ENCODE measurements at regions not wholly inside any gene's neighbourhood (a gene's known extent, or its start where the extent isn't known, plus 50 kb on each side); places are given as distances from the start of the nearest gene placed in this dataset.

DNA sequence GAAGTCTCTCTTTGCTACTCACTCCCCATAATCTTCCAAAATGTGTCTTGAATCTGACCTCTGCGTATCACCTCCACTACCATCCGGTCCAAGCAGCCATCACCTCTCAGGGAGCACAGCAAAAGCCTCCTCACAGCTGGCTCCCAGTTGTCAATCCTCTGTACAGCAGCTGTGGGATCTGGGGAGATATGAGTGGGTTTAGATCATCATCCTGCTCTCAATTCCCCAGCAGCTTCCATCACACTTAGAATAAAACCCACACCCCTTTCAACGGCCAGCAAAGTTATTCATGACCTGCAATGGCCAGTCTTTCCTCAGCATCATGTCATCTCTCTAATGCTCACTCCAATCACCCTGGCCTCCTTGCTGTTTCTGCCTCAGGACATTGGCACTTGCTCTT is 261.6 kb downstream of the PAX3 start:
- H3K4me3 Mint-ChIP-seq: no peak overlapping the region
- Histone ChIP-seq H3K36me3 (replicated peaks in 1 of 2; ENCODE audit: control insufficient read depth in 1 of 2, insufficient read depth in 2 of 2, low read length in 2 of 2) (no peaks in the 10 kb centered on the region), H3K79me2 (ENCODE audit: insufficient read depth, low read length) (no peaks in the 10 kb centered on the region), H3K27ac (ENCODE audit: low read depth in 1 of 2, low read length in 2 of 2) (no peak overlapping the region), H3K9me3 (replicated peaks in 1 of 2; ENCODE audit: control insufficient read depth in 1 of 2, insufficient read depth in 1 of 2, low read length in 2 of 2) (no peaks in the 10 kb centered on the region), H3K4me2 (replicated peaks; ENCODE audit: extremely low read depth, low read length, poor library complexity, severe bottlenecking) (no peak overlapping the region), H3K4me1 (ENCODE audit: control insufficient read depth in 1 of 2, insufficient read depth in 2 of 2, low read length in 2 of 2) (no peaks in the 10 kb centered on the region), H3K4me3 (replicated peaks in 1 of 3; ENCODE audit: low read depth in 2 of 3, low read length in 3 of 3) (no peak overlapping the region), H3K27me3 (ENCODE audit: control insufficient read depth in 2 of 2, insufficient read depth in 2 of 2, low read length in 2 of 2) (no peaks in the 10 kb centered on the region), H2AFZ (ENCODE audit: insufficient read depth, low read depth, low read length, poor library complexity, severe bottlenecking) (no peak overlapping the region), H4K20me1 (ENCODE audit: insufficient read depth, low read length) (no peaks in the 10 kb centered on the region), H3K9ac (ENCODE audit: insufficient read depth, low read length, poor library complexity, severe bottlenecking) (no peak overlapping the region)
- peaks cover 2 to 4% (median 3%) of the 10 kb centered on the region in 3 donors for H3K27me3 Mint-ChIP-seq (ENCODE audit: low read depth in 3 of 3)
- H3K36me3 Mint-ChIP-seq: no peaks in the 10 kb centered on the region
- no peak for DNase-seq
- no peak overlapping the region for H3K27ac Mint-ChIP-seq
- 87% methylated on average over 1 of the region's 3 CpGs for WGBS (ENCODE audit: insufficient coverage)
- no peak for TF ChIP-seq CTCF (IDR thresholded peaks at IDR 0.05)
- no peaks in the 10 kb centered on the region for H3K9me3 Mint-ChIP-seq
- H3K4me1 Mint-ChIP-seq: no peaks in the 10 kb centered on the region
- intact Hi-C loops (cut with micrococcal nuclease): no loop called here

DNA sequence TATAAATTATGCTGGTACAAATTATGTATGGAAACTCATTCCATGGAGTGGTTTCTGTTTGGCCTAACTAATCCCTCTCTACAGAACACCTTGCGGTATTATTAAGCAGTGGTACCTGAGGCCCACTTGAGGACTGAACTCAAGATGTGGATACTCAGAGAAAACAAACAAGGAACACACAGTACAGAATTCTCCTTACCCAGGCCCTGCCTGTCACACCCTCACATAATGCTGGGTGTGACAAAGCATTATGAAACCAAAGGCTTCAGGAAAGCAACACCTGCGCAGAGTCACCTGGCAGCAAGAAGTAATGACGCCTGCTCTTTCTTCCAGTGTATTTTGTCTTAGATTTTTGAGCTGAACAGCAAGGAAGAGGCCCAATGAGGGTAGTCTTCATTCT is 264.7 kb downstream of the PAX3 start:
- H2AFZ ChIP-seq (ENCODE audit: insufficient read depth, low read depth, low read length, poor library complexity, severe bottlenecking): no peak overlapping the region
- H4K20me1 ChIP-seq (ENCODE audit: insufficient read depth, low read length): no peaks in the 10 kb centered on the region
- no CpG with 5 or more reads among the region's 3 CpGs for WGBS (ENCODE audit: insufficient coverage)
- H3K4me1 Mint-ChIP-seq: no peaks in the 10 kb centered on the region
- H3K9me3 Mint-ChIP-seq: peaks cover 0 to 4% (median 0%) of the 10 kb centered on the region in 7 donors
- no peak overlapping the region for H3K4me3 ChIP-seq (replicated peaks in 1 of 3; ENCODE audit: low read depth in 2 of 3, low read length in 3 of 3)
- no peak overlapping the region for H3K27ac ChIP-seq (ENCODE audit: low read depth in 1 of 2, low read length in 2 of 2)
- H3K4me3 Mint-ChIP-seq: no peak overlapping the region
- no peak overlapping the region for H3K4me2 ChIP-seq (replicated peaks; ENCODE audit: extremely low read depth, low read length, poor library complexity, severe bottlenecking)
- H3K27me3 Mint-ChIP-seq (ENCODE audit: low read depth in 3 of 3): peaks cover 0 to 6% (median under 1%) of the 10 kb centered on the region in 3 donors
- H3K27me3 ChIP-seq (ENCODE audit: control insufficient read depth in 2 of 2, insufficient read depth in 2 of 2, low read length in 2 of 2): no peaks in the 10 kb centered on the region
- H3K9me3 ChIP-seq (replicated peaks in 1 of 2; ENCODE audit: control insufficient read depth in 1 of 2, insufficient read depth in 1 of 2, low read length in 2 of 2): no peaks in the 10 kb centered on the region
- DNase-seq: no peak
- H3K9ac ChIP-seq (ENCODE audit: insufficient read depth, low read length, poor library complexity, severe bottlenecking): no peak overlapping the region
- intact Hi-C loops (cut with micrococcal nuclease): no loop called here
- H3K79me2 ChIP-seq (ENCODE audit: insufficient read depth, low read length): no peaks in the 10 kb centered on the region
- no peak for TF ChIP-seq CTCF (IDR thresholded peaks at IDR 0.05)
- H3K27ac Mint-ChIP-seq: no peak overlapping the region
- H3K36me3 Mint-ChIP-seq: no peaks in the 10 kb centered on the region
- no peaks in the 10 kb centered on the region for H3K4me1 ChIP-seq (ENCODE audit: control insufficient read depth in 1 of 2, insufficient read depth in 2 of 2, low read length in 2 of 2)
- no peaks in the 10 kb centered on the region for H3K36me3 ChIP-seq (replicated peaks in 1 of 2; ENCODE audit: control insufficient read depth in 1 of 2, insufficient read depth in 2 of 2, low read length in 2 of 2)

Measured in CD14-positive monocyte (primary cell).